K562 (cell line): ENCODE measurements at regions not wholly inside any gene's neighbourhood (a gene's known extent, or its start where the extent isn't known, plus 50 kb on each side); places are given as distances from the start of the nearest gene placed in this dataset.

Experiments used
- ATAC-seq: fragments of 200-7000 bp; cut with Tn5 transposase; 3 replicates; pipeline ENCODE4 v1.9.1; 2020; ENCODE audit warnings: moderate library complexity
- BruUV-seq: library from RNA; stranded (reverse); fragments of 400-500 nt; replicated peaks from 2 replicates; lab custom pipeline; 2021; lab: Mats Ljungman, UMichigan
- CTCF ChIA-PET: fragments of 300-600 bp; formaldehyde crosslinking; extraction: SDS; loops from one replicate; lab custom pipeline; 2021; ENCODE audit warnings: low intra/inter-chr PET ratio; lab: Yijun Ruan, JAX
- POLR2A ChIA-PET: fragments of 300-600, 350-650 bp; sonication (Branson Sonifier 250); formaldehyde crosslinking; extraction: SDS; loops from one replicate; lab custom pipeline; 2021; ENCODE audit warnings: antibody characterized with exemption, inconsistent platforms; lab: Yijun Ruan, JAX
- DNase-seq, 4 experiments: peaks; one replicate each; pipeline versions ENCODE4 v3.0.0 to v3.0.0-alpha.2; 2011 to 2018; ENCODE audit warnings: low spot score in 3 of 4, mixed read lengths in 3 of 4; ENCODE audit errors: extremely low read depth in 1 of 4
- FAIRE-seq: peaks from 2 replicates; lab custom pipeline; 2011; peaks lifted over from hg19 to GRCh38; lab: Jason Lieb, UNC
- H2AFZ ChIP-seq: 2 replicates; pipeline ENCODE4 v1.6.0; 2011; ENCODE audit warnings: low read depth, low read length, control low read depth, inconsistent platforms
- H3K27ac ChIP-seq: fragments of 200-600 bp; 3 replicates; pipeline ENCODE4 v1.8.0; 2011; ENCODE audit warnings: low read depth, mild to moderate bottlenecking, control low read depth, inconsistent platforms, low read length, moderate library complexity, mixed read lengths; ENCODE audit errors: extremely low read depth
- H3K27me3 ChIP-seq, 2 experiments: fragments of 300-600 bp in 1 of 2; 2 replicates in 1 of 2; 3 replicates in 1 of 2; pipeline versions ENCODE4 v1.6.0 to v1.8.0; 2011; ENCODE audit warnings: inconsistent platforms in 2 of 2, low read length in 2 of 2, mild to moderate bottlenecking in 1 of 2, mixed read lengths in 1 of 2, moderate library complexity in 1 of 2; ENCODE audit not compliant: control insufficient read depth in 2 of 2, insufficient read depth in 2 of 2
- H3K36me3 ChIP-seq: fragments of 300-600 bp; 3 replicates; pipeline ENCODE4 v1.8.0; 2011; ENCODE audit warnings: mild to moderate bottlenecking, low read length, inconsistent platforms; ENCODE audit not compliant: control insufficient read depth, insufficient read depth
- H3K4me1 ChIP-seq, 2 experiments: fragments of 200-600 bp in 1 of 2; replicated peaks in 1 of 2; 2 replicates in 1 of 2; 3 replicates in 1 of 2; pipeline versions ENCODE4 v1.5.1 to v1.8.0; 2011; ENCODE audit warnings: inconsistent platforms in 2 of 2, low read length in 2 of 2, mild to moderate bottlenecking in 1 of 2, mixed read lengths in 1 of 2, moderate library complexity in 1 of 2; ENCODE audit not compliant: control insufficient read depth in 2 of 2, insufficient read depth in 2 of 2
- H3K4me2 ChIP-seq: 2 replicates; pipeline ENCODE4 v1.6.1; 2011; ENCODE audit warnings: low read length, control low read depth, inconsistent platforms, mixed read lengths; ENCODE audit not compliant: insufficient read depth
- H3K4me3 ChIP-seq: fragments of 200-600 bp; sonication (generic), shearing (Covaris generic); 2 replicates; pipeline ENCODE4 v1.5.1; 2016; ENCODE audit warnings: control low read depth, inconsistent platforms
- H3K79me2 ChIP-seq: fragments of 200-600 bp; 3 replicates; pipeline ENCODE4 v1.8.0; 2011; ENCODE audit warnings: low read length, inconsistent platforms; ENCODE audit not compliant: control insufficient read depth, insufficient read depth
- H3K9ac ChIP-seq, 2 experiments: 2 replicates each; pipeline versions ENCODE4 v1.6.0 to v1.6.1; 2011; ENCODE audit warnings: low read depth in 2 of 2, low read length in 2 of 2, control low read depth in 1 of 2, inconsistent platforms in 1 of 2, mild to moderate bottlenecking in 1 of 2, mixed read lengths in 1 of 2; ENCODE audit not compliant: insufficient read depth in 1 of 2
- H3K9me1 ChIP-seq: one replicate; pipeline ENCODE4 v1.6.0; 2011; ENCODE audit warnings: inconsistent platforms, mild to moderate bottlenecking, low read length, moderate library complexity; ENCODE audit not compliant: control insufficient read depth, insufficient read depth
- H3K9me3 ChIP-seq: replicated peaks from 2 replicates; pipeline ENCODE4 v1.5.1; 2011; ENCODE audit warnings: low read depth, low read length, inconsistent platforms; ENCODE audit not compliant: control insufficient read depth, insufficient read depth
- H4K20me1 ChIP-seq: replicated peaks from 2 replicates; pipeline ENCODE4 v1.6.1; 2011; ENCODE audit warnings: low read length, inconsistent platforms, mixed read lengths; ENCODE audit not compliant: control insufficient read depth, insufficient read depth
- LEF1 ChIP-seq: fragments of 450-650 bp; IDR thresholded peaks from 2 replicates; pipeline ENCODE4 v1.6.1; 2016; ENCODE audit warnings: mild to moderate bottlenecking
- ZNF184 ChIP-seq: sonication (generic); formaldehyde crosslinking; IDR thresholded peaks from 2 replicates; pipeline ENCODE4 v1.5.0; 2020; ENCODE audit warnings: missing genetic modification reagents
- ZNF316 ChIP-seq: fragments of 450-650 bp; IDR thresholded peaks from 2 replicates; pipeline ENCODE4 v1.6.1; 2016
- in situ Hi-C: fragments of 300-500 bp; cut with MboI; formaldehyde crosslinking; loops from 4 replicates; pipeline ENCODE4 v1.15.0; 2018; ENCODE audit warnings: inconsistent platforms, mixed read lengths
- intact Hi-C: fragments of 100-400 bp; cut with micrococcal nuclease; formaldehyde crosslinking; loops from 2 replicates; pipeline ENCODE4 v1.14.2; 2022
- TF ChIP-seq, protein P1 (sequence below): fragments of 250-450 bp; sonication (Bioruptor Pico); IDR thresholded peaks from 2 replicates; pipeline ENCODE4 v1.4.0; 2020
- TF ChIP-seq, protein P2 (sequence below): fragments of 450-650 bp; formaldehyde crosslinking; IDR thresholded peaks from 2 replicates; pipeline ENCODE4 v1.4.0; 2022; ENCODE audit warnings: mild to moderate bottlenecking, moderate library complexity

DNA sequence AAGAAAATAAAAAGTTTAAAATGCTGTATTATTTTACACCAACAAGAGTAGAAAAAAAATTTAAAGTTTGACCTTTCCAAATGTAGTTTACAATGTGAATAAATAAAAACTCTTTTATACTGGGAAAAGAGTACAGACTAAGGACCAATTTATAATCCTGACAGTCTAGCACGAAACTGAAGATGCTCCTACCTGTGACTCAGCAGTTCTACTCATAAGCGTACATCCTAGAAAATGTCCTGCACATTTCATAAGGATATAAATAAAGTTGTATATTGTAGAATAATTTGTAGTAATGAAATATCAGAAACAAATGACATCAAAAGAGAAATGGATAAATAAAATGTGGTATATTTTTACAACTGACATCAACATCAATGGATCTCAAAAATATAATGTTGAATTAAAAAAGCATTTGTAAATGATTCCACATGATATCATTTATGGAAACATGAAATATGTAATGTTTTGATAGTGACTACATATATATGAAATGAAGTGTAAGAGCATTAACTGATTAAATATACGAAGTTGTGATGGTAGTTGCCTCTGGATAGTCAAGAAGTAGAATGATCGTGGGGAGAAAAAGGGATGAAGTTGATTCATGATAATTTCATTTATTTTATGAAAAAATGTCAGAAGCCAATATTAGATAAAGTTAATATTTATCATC, 161.3 kb upstream of the CBLB start (continued):
- TF ChIP-seq ZNF316 = 0 out of 2 replicates have a peak, but pooled peaks have one; percentile 7
- TF ChIP-seq, all 486 proteins: peak for 2

DNA sequence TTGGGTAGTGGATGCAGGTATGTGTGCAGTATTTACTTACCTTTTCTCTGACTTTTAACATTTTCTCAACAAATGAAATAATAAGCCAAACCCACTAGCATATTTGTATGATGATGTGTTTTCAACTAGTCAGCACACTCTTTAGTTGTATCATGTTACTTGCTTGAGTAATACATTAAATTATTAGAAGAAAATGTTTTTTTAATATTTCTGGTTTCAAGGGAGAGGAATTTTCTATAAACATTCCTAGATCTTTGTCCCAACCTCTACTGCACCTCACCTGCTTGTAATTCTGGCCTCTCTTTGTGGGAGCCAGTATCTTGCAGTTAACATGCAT, 161.8 kb upstream of the CBLB start:
- Histone ChIP-seq H3K9me1 (no peaks in the 10 kb centered on the region), H2AFZ (no peak overlapping the region), H3K9me3 (no peaks in the 10 kb centered on the region), H3K4me3 (no peak overlapping the region), H3K27me3 (no peaks in the 10 kb centered on the region), H4K20me1 (no peaks in the 10 kb centered on the region), H3K9ac (no peak overlapping the region), H3K27ac (no peak overlapping the region), H3K4me2 (no peak overlapping the region), H3K4me1 (no peaks in the 10 kb centered on the region), H3K79me2 (no peaks in the 10 kb centered on the region), H3K36me3 (no peaks in the 10 kb centered on the region)
- BruUV-seq = no TSS peak
- ChIA-PET POLR2A (no interaction called here), CTCF (no interaction called here)
- DNase-seq (no peak), FAIRE-seq (no peak), ATAC-seq (no peak)
- in situ Hi-C loops (no loop called here), intact Hi-C loops (no loop called here)
- no peak for TF ChIP-seq LEF1
- TF ChIP-seq ZNF184 = no peak
- TF ChIP-seq, protein P1, sequence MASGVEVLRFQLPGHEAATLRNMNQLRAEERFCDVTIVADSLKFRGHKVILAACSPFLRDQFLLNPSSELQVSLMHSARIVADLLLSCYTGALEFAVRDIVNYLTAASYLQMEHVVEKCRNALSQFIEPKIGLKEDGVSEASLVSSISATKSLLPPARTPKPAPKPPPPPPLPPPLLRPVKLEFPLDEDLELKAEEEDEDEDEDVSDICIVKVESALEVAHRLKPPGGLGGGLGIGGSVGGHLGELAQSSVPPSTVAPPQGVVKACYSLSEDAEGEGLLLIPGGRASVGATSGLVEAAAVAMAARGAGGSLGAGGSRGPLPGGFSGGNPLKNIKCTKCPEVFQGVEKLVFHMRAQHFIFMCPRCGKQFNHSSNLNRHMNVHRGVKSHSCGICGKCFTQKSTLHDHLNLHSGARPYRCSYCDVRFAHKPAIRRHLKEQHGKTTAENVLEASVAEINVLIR = no peak
- TF ChIP-seq, protein P2, sequence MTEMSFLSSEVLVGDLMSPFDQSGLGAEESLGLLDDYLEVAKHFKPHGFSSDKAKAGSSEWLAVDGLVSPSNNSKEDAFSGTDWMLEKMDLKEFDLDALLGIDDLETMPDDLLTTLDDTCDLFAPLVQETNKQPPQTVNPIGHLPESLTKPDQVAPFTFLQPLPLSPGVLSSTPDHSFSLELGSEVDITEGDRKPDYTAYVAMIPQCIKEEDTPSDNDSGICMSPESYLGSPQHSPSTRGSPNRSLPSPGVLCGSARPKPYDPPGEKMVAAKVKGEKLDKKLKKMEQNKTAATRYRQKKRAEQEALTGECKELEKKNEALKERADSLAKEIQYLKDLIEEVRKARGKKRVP = no peak
